Lower leg skin (tissue), 4 donors: ENCODE measurements at regions not wholly inside any gene's neighbourhood (a gene's known extent, or its start where the extent isn't known, plus 50 kb on each side); places are given as distances from the start of the nearest gene placed in this dataset.

Experiments used
- DNase-seq, 2 donors: peaks; one replicate each; pipeline ENCODE4 v3.0.0-alpha.2; 2019; ENCODE audit warnings: low spot score in 2 of 2
- H3K4me3 ChIP-seq: fragments of 200-600 bp; sonication (generic); 2 replicates; pipeline ENCODE4 v1.5.1; 2017; ENCODE audit warnings: mild to moderate bottlenecking, low read depth; ENCODE audit not compliant: poor library complexity, severe bottlenecking
- CTCF ChIP-seq, 3 donors: fragments of 450-650 bp; IDR thresholded peaks; one replicate each; pipeline ENCODE4 v1.5.1; 2016; ENCODE audit warnings: antibody characterized with exemption in 3 of 3, mild to moderate bottlenecking in 3 of 3, moderate library complexity in 2 of 3
- POLR2A ChIP-seq, 2 donors: fragments of 450-650 bp; IDR thresholded peaks; one replicate each; pipeline ENCODE4 v1.6.1; 2016 to 2017; ENCODE audit warnings: antibody characterized with exemption in 2 of 2, mild to moderate bottlenecking in 1 of 2, moderate library complexity in 1 of 2
- WGBS, 2 donors: methylation state at CpG; one replicate each; pipeline ENCODE4 v1.1.5; 2018; 5-methylcytosine and 5-hydroxymethylcytosine counted together
- intact Hi-C: fragments of 100-400 bp; cut with DNase I; formaldehyde crosslinking; loops from one replicate; pipeline ENCODE4 v1.15.0; 2023; ENCODE audit warnings: low total_unique reads

- DNase-seq, result no peak
- intact Hi-C loops, result no loop called here
- WGBS, 2 donors, result 94 to 99% methylated on average over 6 of the region's 6 CpGs
- TF ChIP-seq POLR2A (IDR thresholded peaks at IDR 0.05), result no peak
- TF ChIP-seq CTCF (IDR thresholded peaks at IDR 0.05), result no peak
- no peak overlapping the region for H3K4me3 ChIP-seq
These were observed 51.2 kb upstream of the CAPZB start for GRCh38 chr1:19536519-19536918.

- WGBS, 2 donors, result 88 to 89% methylated on average over 3 of the region's 3 CpGs
- H3K4me3 ChIP-seq, result no peak overlapping the region
- intact Hi-C loops, result no loop called here
- no peak for DNase-seq
- TF ChIP-seq CTCF (IDR thresholded peaks at IDR 0.05), result no peak
- no peak for TF ChIP-seq POLR2A (IDR thresholded peaks at IDR 0.05)
These were observed 49.9 kb upstream of the CAPZB start for GRCh38 chr1:19535214-19535613.
